K562 (cell line): ENCODE measurements at regions not wholly inside any gene's neighbourhood (a gene's known extent, or its start where the extent isn't known, plus 50 kb on each side); places are given as distances from the start of the nearest gene placed in this dataset.

Experiments
- ATAC-seq: fragments of 200-7000 bp; cut with Tn5 transposase; 3 replicates; pipeline ENCODE4 v1.9.1; 2020; ENCODE audit warnings: moderate library complexity
- BruUV-seq: library from RNA; stranded (reverse); fragments of 400-500 nt; replicated peaks from 2 replicates; lab custom pipeline; 2021; lab: Mats Ljungman, UMichigan
- CTCF ChIA-PET: fragments of 300-600 bp; formaldehyde crosslinking; extraction: SDS; loops from one replicate; lab custom pipeline; 2021; ENCODE audit warnings: low intra/inter-chr PET ratio; lab: Yijun Ruan, JAX
- POLR2A ChIA-PET: fragments of 300-600, 350-650 bp; sonication (Branson Sonifier 250); formaldehyde crosslinking; extraction: SDS; loops from one replicate; lab custom pipeline; 2021; ENCODE audit warnings: antibody characterized with exemption, inconsistent platforms; lab: Yijun Ruan, JAX
- DNase-seq, 4 experiments: peaks; one replicate each; pipeline versions ENCODE4 v3.0.0 to v3.0.0-alpha.2; 2011 to 2018; ENCODE audit warnings: low spot score in 3 of 4, mixed read lengths in 3 of 4; ENCODE audit errors: extremely low read depth in 1 of 4
- FAIRE-seq: peaks from 2 replicates; lab custom pipeline; 2011; peaks lifted over from hg19 to GRCh38; lab: Jason Lieb, UNC
- H2AFZ ChIP-seq: 2 replicates; pipeline ENCODE4 v1.6.0; 2011; ENCODE audit warnings: low read depth, low read length, control low read depth, inconsistent platforms
- H3K27ac ChIP-seq: fragments of 200-600 bp; 3 replicates; pipeline ENCODE4 v1.8.0; 2011; ENCODE audit warnings: low read depth, mild to moderate bottlenecking, control low read depth, inconsistent platforms, low read length, moderate library complexity, mixed read lengths; ENCODE audit errors: extremely low read depth
- H3K27me3 ChIP-seq, 2 experiments: fragments of 300-600 bp in 1 of 2; 2 replicates in 1 of 2; 3 replicates in 1 of 2; pipeline versions ENCODE4 v1.6.0 to v1.8.0; 2011; ENCODE audit warnings: inconsistent platforms in 2 of 2, low read length in 2 of 2, mild to moderate bottlenecking in 1 of 2, mixed read lengths in 1 of 2, moderate library complexity in 1 of 2; ENCODE audit not compliant: control insufficient read depth in 2 of 2, insufficient read depth in 2 of 2
- H3K36me3 ChIP-seq: fragments of 300-600 bp; 3 replicates; pipeline ENCODE4 v1.8.0; 2011; ENCODE audit warnings: mild to moderate bottlenecking, low read length, inconsistent platforms; ENCODE audit not compliant: control insufficient read depth, insufficient read depth
- H3K4me1 ChIP-seq, 2 experiments: fragments of 200-600 bp in 1 of 2; replicated peaks in 1 of 2; 2 replicates in 1 of 2; 3 replicates in 1 of 2; pipeline versions ENCODE4 v1.5.1 to v1.8.0; 2011; ENCODE audit warnings: inconsistent platforms in 2 of 2, low read length in 2 of 2, mild to moderate bottlenecking in 1 of 2, mixed read lengths in 1 of 2, moderate library complexity in 1 of 2; ENCODE audit not compliant: control insufficient read depth in 2 of 2, insufficient read depth in 2 of 2
- H3K4me2 ChIP-seq: 2 replicates; pipeline ENCODE4 v1.6.1; 2011; ENCODE audit warnings: low read length, control low read depth, inconsistent platforms, mixed read lengths; ENCODE audit not compliant: insufficient read depth
- H3K4me3 ChIP-seq: fragments of 200-600 bp; sonication (generic), shearing (Covaris generic); 2 replicates; pipeline ENCODE4 v1.5.1; 2016; ENCODE audit warnings: control low read depth, inconsistent platforms
- H3K79me2 ChIP-seq: fragments of 200-600 bp; 3 replicates; pipeline ENCODE4 v1.8.0; 2011; ENCODE audit warnings: low read length, inconsistent platforms; ENCODE audit not compliant: control insufficient read depth, insufficient read depth
- H3K9ac ChIP-seq, 2 experiments: 2 replicates each; pipeline versions ENCODE4 v1.6.0 to v1.6.1; 2011; ENCODE audit warnings: low read depth in 2 of 2, low read length in 2 of 2, control low read depth in 1 of 2, inconsistent platforms in 1 of 2, mild to moderate bottlenecking in 1 of 2, mixed read lengths in 1 of 2; ENCODE audit not compliant: insufficient read depth in 1 of 2
- H3K9me1 ChIP-seq: one replicate; pipeline ENCODE4 v1.6.0; 2011; ENCODE audit warnings: inconsistent platforms, mild to moderate bottlenecking, low read length, moderate library complexity; ENCODE audit not compliant: control insufficient read depth, insufficient read depth
- H3K9me3 ChIP-seq: replicated peaks from 2 replicates; pipeline ENCODE4 v1.5.1; 2011; ENCODE audit warnings: low read depth, low read length, inconsistent platforms; ENCODE audit not compliant: control insufficient read depth, insufficient read depth
- H4K20me1 ChIP-seq: replicated peaks from 2 replicates; pipeline ENCODE4 v1.6.1; 2011; ENCODE audit warnings: low read length, inconsistent platforms, mixed read lengths; ENCODE audit not compliant: control insufficient read depth, insufficient read depth
- BCOR ChIP-seq: fragments of 450-650 bp; IDR thresholded peaks from 2 replicates; pipeline ENCODE4 v1.6.1; 2016
- DACH1 ChIP-seq: fragments of 450-650 bp; IDR thresholded peaks from 2 replicates; pipeline ENCODE4 v1.6.1; 2018; ENCODE audit not compliant: partially characterized antibody
- GATAD2A ChIP-seq: fragments of 450-650 bp; IDR thresholded peaks from 2 replicates; pipeline ENCODE4 v1.6.1; 2017
- KDM4B ChIP-seq, 2 experiments: fragments of 450-650 bp in 1 of 2; sonication (generic) in 1 of 2; IDR thresholded peaks; 2 replicates each; pipeline ENCODE4 v1.6.1; 2016 to 2017; ENCODE audit warnings: borderline replicate concordance in 2 of 2, antibody characterized with exemption in 1 of 2, low read depth in 1 of 2, mild to moderate bottlenecking in 1 of 2
- MED1 ChIP-seq: sonication (generic); formaldehyde crosslinking; IDR thresholded peaks from 2 replicates; pipeline ENCODE4 v1.8.1; 2023; ENCODE audit warnings: missing genetic modification reagents, borderline replicate concordance
- POLR2H ChIP-seq: IDR thresholded peaks from 2 replicates; pipeline ENCODE4 v1.6.1; 2016; ENCODE audit warnings: missing genetic modification characterization, low read depth, mild to moderate bottlenecking, control low read depth, missing compliant biosample characterization, moderate library complexity
- SOX6 ChIP-seq: fragments of 450-650 bp; IDR thresholded peaks from 2 replicates; pipeline ENCODE4 v1.6.1; 2014; ENCODE audit warnings: mild to moderate bottlenecking
- in situ Hi-C: fragments of 300-500 bp; cut with MboI; formaldehyde crosslinking; loops from 4 replicates; pipeline ENCODE4 v1.15.0; 2018; ENCODE audit warnings: inconsistent platforms, mixed read lengths
- intact Hi-C: fragments of 100-400 bp; cut with micrococcal nuclease; formaldehyde crosslinking; loops from 2 replicates; pipeline ENCODE4 v1.14.2; 2022

DNA sequence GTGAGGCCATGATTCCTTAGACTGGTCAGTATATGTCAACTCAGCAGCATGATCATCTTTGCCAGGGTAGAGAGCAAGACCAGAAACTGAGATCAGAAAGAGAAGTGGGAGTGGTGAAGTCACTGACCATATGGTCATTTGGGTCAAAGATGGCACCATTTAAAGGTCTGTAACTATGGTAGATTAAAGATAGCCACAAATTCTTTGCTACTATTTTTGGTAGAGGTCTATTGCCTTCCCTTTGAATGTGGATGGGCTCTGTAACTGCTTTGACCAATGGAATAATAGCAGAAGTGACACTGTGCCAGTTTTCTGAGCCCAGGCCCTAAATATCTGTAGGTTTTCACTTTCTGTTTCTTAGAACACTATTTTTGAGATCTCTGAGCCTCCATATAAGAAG, 117.6 kb downstream of the PCSK1 start:
- Histone ChIP-seq H3K4me1 (no peaks in the 10 kb centered on the region), H3K9me1 (no peaks in the 10 kb centered on the region), H3K79me2 (no peaks in the 10 kb centered on the region), H2AFZ (no peak overlapping the region), H3K4me3 (no peak overlapping the region), H4K20me1 (no peaks in the 10 kb centered on the region), H3K36me3 (no peaks in the 10 kb centered on the region), H3K27me3 (0 out of 5 replicates have a peak, but pooled peaks cover 0 to 2% of the 10 kb centered on the region in 2 experiments), H3K9me3 (no peaks in the 10 kb centered on the region), H3K27ac (no peak overlapping the region), H3K4me2 (no peak overlapping the region), H3K9ac (no peak overlapping the region)
- no peak for TF ChIP-seq MED1 (CRISPR knock-in tag)
- TF ChIP-seq DACH1, result no peak
- TF ChIP-seq GATAD2A, result no peak
- CTCF ChIA-PET, result no interaction called here
- FAIRE-seq (no peak), ATAC-seq (no peak), DNase-seq (no peak)
- BruUV-seq, result no TSS peak
- intact Hi-C loops, result no loop called here
- in situ Hi-C loops, result no loop called here
- POLR2A ChIA-PET, result no interaction called here

DNA sequence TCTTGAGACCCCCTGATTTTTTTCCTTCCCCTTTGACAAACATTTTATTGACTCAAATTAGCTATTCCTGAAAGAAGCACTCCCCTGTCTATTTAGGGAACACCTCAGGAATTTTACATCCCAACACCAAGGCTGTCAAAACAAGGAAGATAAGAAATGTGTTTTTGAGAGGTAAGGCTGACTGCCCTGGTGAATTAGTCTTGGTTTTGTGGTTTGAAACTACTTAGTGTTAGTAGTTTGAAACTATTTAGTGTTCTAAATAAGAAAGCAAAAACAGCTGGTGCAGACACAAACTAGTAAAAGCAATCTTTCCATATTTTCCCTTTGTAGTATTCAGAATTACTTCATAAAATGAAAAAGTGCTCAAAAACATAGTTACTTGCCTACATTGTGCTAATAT, 120.7 kb downstream of the PCSK1 start:
- in situ Hi-C loops, result no loop called here
- intact Hi-C loops, result no loop called here
- ChIA-PET CTCF (no interaction called here), POLR2A (no interaction called here)
- no peak for ATAC-seq
- no TSS peak for BruUV-seq
- H3K36me3 ChIP-seq, result no peaks in the 10 kb centered on the region
- H3K4me3 ChIP-seq, result no peak overlapping the region
- no peaks in the 10 kb centered on the region for H3K79me2 ChIP-seq
- no peaks in the 10 kb centered on the region for H3K9me3 ChIP-seq
- DNase-seq, result no peak
- H3K27me3 ChIP-seq, result no peaks in the 10 kb centered on the region
- no peak overlapping the region for H3K27ac ChIP-seq
- FAIRE-seq, result no peak
- no peaks in the 10 kb centered on the region for H3K9me1 ChIP-seq
- no peak overlapping the region for H3K9ac ChIP-seq
- H2AFZ ChIP-seq, result no peak overlapping the region
- no peak overlapping the region for H3K4me2 ChIP-seq
- H4K20me1 ChIP-seq, result no peaks in the 10 kb centered on the region
- no peaks in the 10 kb centered on the region for H3K4me1 ChIP-seq
- TF ChIP-seq SOX6, result no peak
- no peak for TF ChIP-seq KDM4B (IDR thresholded peaks at IDR 0.05; ENCODE audit: borderline replicate concordance in 2 of 2, low read depth in 1 of 2)
- no peak for TF ChIP-seq POLR2H (tag)
- TF ChIP-seq BCOR, result no peak
